ENCODE measurements at regions not wholly inside any gene's neighbourhood (a gene's known extent, or its start where the extent isn't known, plus 50 kb on each side); places are given as distances from the start of the nearest gene placed in this dataset.

GRCh38 chr3:43177085-43177484 lies 71.2 kb upstream of the POMGNT2 start:
- H3K27me3 ChIP-seq (ENCODE audit: control insufficient read depth, insufficient read depth, low read length), result no peaks in the 10 kb centered on the region
- H2AK5ac ChIP-seq (ENCODE audit: low read depth, low read length), result peak overlapping the region; percentile 69; the same call in 1 of the 2 replicates
- CTCF ChIA-PET, result no interaction called here
- H3K56ac ChIP-seq (ENCODE audit: extremely low read depth, insufficient read depth, low read length), result no peak overlapping the region
- no peak overlapping the region; the same call in 1 of the 2 replicates for H4K5ac ChIP-seq (ENCODE audit: low read depth, low read length)
- in situ Hi-C loops (cut with MboI; ENCODE audit: low sequenced_read_pairs) (no loop called here), intact Hi-C loops (cut with micrococcal nuclease) (no loop called here), dilution Hi-C loops (cut with HindIII; ENCODE audit: low sequenced_read_pairs, unreplicated experiment) (no loop called here)
- peak overlapping the region; percentile 49; the same call in 1 of the 2 replicates for H2BK20ac ChIP-seq (ENCODE audit: low read depth, low read length)
- no TSS peak for BruUV-seq (replicated peaks)
- no peak overlapping the region for H2AK9ac ChIP-seq (replicated peaks; ENCODE audit: low read depth, low read length, poor library complexity)
- no peak for ATAC-seq (ENCODE audit: low read depth)
- H3K4me1 ChIP-seq (ENCODE audit: control insufficient read depth, insufficient read depth, low read length), result peaks cover 18% of the 10 kb centered on the region
- H3K27ac ChIP-seq (ENCODE audit: insufficient read depth, low read length), result no peak overlapping the region
- H3K79me1 ChIP-seq (ENCODE audit: low read depth in 1 of 2, low read length in 2 of 2), result peaks cover 0 to 20% of the 10 kb centered on the region in 2 experiments; a peak in 2 of 4 replicates
- POLR2A ChIA-PET (ENCODE audit: unreplicated experiment), result no interaction called here
- TF ChIP-seq MAZ (IDR thresholded peaks at IDR 0.05; ENCODE audit: borderline replicate concordance, low read depth, low read length), result no peak
- no peak for TF ChIP-seq CEBPB (IDR thresholded peaks at IDR 0.05; ENCODE audit: low read depth, low read length)
- no peak for TF ChIP-seq FOS (IDR thresholded peaks at IDR 0.05; ENCODE audit: low read depth, low read length)
- TF ChIP-seq NFE2L2 (IDR thresholded peaks at IDR 0.05; ENCODE audit: low read depth, low read length), result no peak
- TF ChIP-seq BHLHE40 (IDR thresholded peaks at IDR 0.05; ENCODE audit: low read depth, low read length), result no peak
- no peak for TF ChIP-seq CTCF (conservative IDR thresholded peaks at IDR 0.05; ENCODE audit: low read depth, low read length)
- no peak for TF ChIP-seq MAFK (IDR thresholded peaks at IDR 0.05; ENCODE audit: low read depth, low read length)
- TF ChIP-seq, protein P1, sequence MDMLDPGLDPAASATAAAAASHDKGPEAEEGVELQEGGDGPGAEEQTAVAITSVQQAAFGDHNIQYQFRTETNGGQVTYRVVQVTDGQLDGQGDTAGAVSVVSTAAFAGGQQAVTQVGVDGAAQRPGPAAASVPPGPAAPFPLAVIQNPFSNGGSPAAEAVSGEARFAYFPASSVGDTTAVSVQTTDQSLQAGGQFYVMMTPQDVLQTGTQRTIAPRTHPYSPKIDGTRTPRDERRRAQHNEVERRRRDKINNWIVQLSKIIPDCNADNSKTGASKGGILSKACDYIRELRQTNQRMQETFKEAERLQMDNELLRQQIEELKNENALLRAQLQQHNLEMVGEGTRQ (IDR thresholded peaks at IDR 0.05; ENCODE audit: low read depth, low read length), result no peak
- TF ChIP-seq MXI1 (IDR thresholded peaks at IDR 0.05; ENCODE audit: borderline replicate concordance, low read depth, low read length), result no peak
- TF ChIP-seq RAD21 (IDR thresholded peaks at IDR 0.05; ENCODE audit: low read length), result no peak
- TF ChIP-seq RFX5 (IDR thresholded peaks at IDR 0.05; ENCODE audit: low read depth, low read length), result no peak
- TF ChIP-seq SMC3 (IDR thresholded peaks at IDR 0.05; ENCODE audit: low read depth, low read length), result no peak
- TF ChIP-seq ELK1 (IDR thresholded peaks at IDR 0.05; ENCODE audit: borderline replicate concordance, low read depth, low read length), result no peak
- TF ChIP-seq CHD1 (IDR thresholded peaks at IDR 0.05; ENCODE audit: low read depth, low read length), result no peak
- no peaks in the 10 kb centered on the region for H4K20me1 ChIP-seq (ENCODE audit: insufficient read depth, low read length)
- no peak overlapping the region for H3K9ac ChIP-seq (ENCODE audit: low read depth, low read length)
- H3K18ac ChIP-seq (ENCODE audit: low read depth, low read length), result no peak overlapping the region
- no peak for DNase-seq
- H3K14ac ChIP-seq (replicated peaks; ENCODE audit: low read depth, low read length), result peak overlapping the region; percentile 87
- H3K4ac ChIP-seq (ENCODE audit: low read depth, low read length), result peak overlapping the region; percentile 79
- H3K4me2 ChIP-seq (ENCODE audit: low read depth, low read length), result no peak overlapping the region
- WGBS, 2 experiments (ENCODE audit: extremely low coverage in 2 of 2, insufficient read length in 1 of 2), result no CpG with 5 or more reads among the region's 5 CpGs
- H3K9me1 ChIP-seq (ENCODE audit: insufficient read depth, low read length), result peaks cover 26% of the 10 kb centered on the region
- peak overlapping the region in 1 of 2 experiments; percentile 26; a peak in 1 of 4 replicates for H4K8ac ChIP-seq (ENCODE audit: low read depth in 2 of 2, low read length in 2 of 2)
- no peak overlapping the region for H3K4me3 ChIP-seq (ENCODE audit: insufficient read depth, low read depth, low read length)
- peak overlapping the region; percentile 12; the same call in 1 of the 2 replicates for H4K91ac ChIP-seq (ENCODE audit: insufficient read depth, low read depth, low read length)
- H2BK120ac ChIP-seq (ENCODE audit: low read depth, low read length), result peak overlapping the region; percentile 68
- peaks cover 3% of the 10 kb centered on the region; the same call in 1 of the 2 replicates for H3K9me3 ChIP-seq (ENCODE audit: control insufficient read depth, insufficient read depth, low read length)
- no peak overlapping the region for H2BK5ac ChIP-seq (ENCODE audit: low read depth, low read length, poor library complexity, severe bottlenecking)
- H3K36me3 ChIP-seq (ENCODE audit: control insufficient read depth, insufficient read depth, low read length), result no peaks in the 10 kb centered on the region
- H3K23ac ChIP-seq (ENCODE audit: low read depth, low read length), result peak overlapping the region; percentile 39; the same call in 1 of the 2 replicates
- no peak overlapping the region for H2AFZ ChIP-seq (replicated peaks; ENCODE audit: low read length, poor library complexity)
- H2BK15ac ChIP-seq (ENCODE audit: low read depth, low read length), result peak overlapping the region; percentile 78; the same call in 2 of the 3 replicates

Measured in IMR-90 (cell line).